Stimulated activated effector memory CD8-positive, alpha-beta T cell treated with anti-CD3 and anti-CD28 coated beads, Interleukin-12 subunit alpha, Interleukin-12 subunit beta, amount 100 ng/mL, for 72 hours (primary cell): ENCODE measurements at regions not wholly inside any gene's neighbourhood (a gene's known extent, or its start where the extent isn't known, plus 50 kb on each side); places are given as distances from the start of the nearest gene placed in this dataset.

Experiments
- ATAC-seq: fragments of 150-1000 bp; cut with Tn5 transposase; 2 replicates; pipeline ENCODE4 v1.10.0; 2021
- DNase-seq, 2 donors: peaks; one replicate each; pipeline ENCODE4 v3.0.0; 2021 to 2022; ENCODE audit warnings: low spot score in 2 of 2
- H3K27ac Mint-ChIP-seq: one replicate; pipeline ENCODE4 v1.8.0; 2022; ENCODE audit warnings: mild to moderate bottlenecking, mixed read lengths
- H3K36me3 Mint-ChIP-seq: one replicate; pipeline ENCODE4 v1.8.0; 2022; ENCODE audit warnings: mild to moderate bottlenecking, mixed read lengths
- H3K4me1 Mint-ChIP-seq: one replicate; pipeline ENCODE4 v1.8.0; 2022; ENCODE audit warnings: mixed read lengths
- H3K4me3 Mint-ChIP-seq: one replicate; pipeline ENCODE4 v1.8.0; 2022; ENCODE audit warnings: mild to moderate bottlenecking, mixed read lengths
- H3K9me3 Mint-ChIP-seq: one replicate; pipeline ENCODE4 v1.8.0; 2022; ENCODE audit warnings: mixed read lengths

DNA sequence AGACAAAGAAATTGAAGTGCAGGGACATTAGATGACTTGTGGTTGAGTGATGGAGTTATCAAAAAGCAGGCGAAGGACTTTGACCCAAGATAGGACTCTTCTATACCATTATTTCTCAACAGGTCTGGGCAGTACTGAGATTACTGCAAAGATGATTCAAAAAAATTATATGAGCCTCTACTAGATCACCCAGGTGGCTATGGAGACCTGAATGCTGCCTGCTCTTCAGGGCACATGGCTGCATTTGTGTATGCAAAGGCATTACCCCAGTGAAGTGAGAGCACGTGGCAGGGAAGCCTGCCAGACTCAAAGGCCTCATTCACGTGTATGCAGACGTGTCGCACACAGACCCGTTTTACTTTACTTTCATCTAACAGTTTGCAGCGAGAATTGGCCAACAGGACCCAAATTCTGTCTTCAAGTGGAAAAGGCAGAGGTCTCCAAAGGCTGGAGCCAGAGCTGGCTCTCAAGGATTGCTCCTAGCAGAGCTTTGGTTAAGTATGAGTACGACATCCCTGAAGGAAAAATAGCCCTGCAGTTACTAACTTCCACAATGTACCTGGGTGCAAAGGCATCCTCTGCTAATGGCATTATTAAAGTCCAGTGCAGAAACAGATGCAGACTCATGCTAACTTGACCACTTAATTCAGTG lies 113.8 kb upstream of the ARMC2 start:
- H3K4me3 Mint-ChIP-seq: no peak overlapping the region
- no peaks in the 10 kb centered on the region for H3K9me3 Mint-ChIP-seq
- DNase-seq: no peak
- no peaks in the 10 kb centered on the region for H3K36me3 Mint-ChIP-seq
- ATAC-seq: no peak
- H3K27ac Mint-ChIP-seq: no peak overlapping the region
- H3K4me1 Mint-ChIP-seq: peaks cover 13% of the 10 kb centered on the region

DNA sequence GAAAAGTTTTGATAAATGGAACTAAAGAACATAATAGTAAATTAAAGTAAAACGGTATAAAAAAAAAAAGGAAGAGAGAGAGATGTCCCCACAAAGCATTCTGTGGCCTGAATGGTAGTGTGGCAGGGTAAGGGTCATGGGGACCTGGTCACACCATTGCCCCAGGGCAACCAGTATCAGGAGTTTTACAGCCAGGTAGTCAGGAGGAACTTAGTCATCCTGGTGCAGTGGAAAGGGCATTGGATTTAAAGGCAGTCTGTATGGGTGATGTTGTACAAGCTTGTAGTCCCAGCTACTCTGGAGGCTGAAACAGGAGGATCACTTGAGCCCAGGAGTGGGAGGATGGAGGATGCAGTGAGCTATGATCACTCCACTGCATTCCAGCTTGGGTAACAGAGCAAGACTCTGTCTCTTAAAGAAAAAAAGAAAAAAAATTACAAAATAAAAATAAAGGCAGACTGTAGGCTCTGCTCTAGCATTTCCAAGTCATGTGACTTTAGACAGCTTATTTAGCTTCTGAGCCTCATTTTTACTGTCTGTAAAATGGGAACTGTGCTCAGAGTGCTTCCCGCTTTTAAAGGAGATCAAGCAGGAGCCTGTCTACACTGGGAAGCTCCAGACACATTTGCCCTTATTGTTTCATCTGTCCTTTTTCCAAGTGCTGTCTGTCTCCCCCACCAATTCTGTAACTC lies 112.8 kb upstream of the ARMC2 start:
- no peak overlapping the region for H3K4me3 Mint-ChIP-seq
- no peaks in the 10 kb centered on the region for H3K9me3 Mint-ChIP-seq
- H3K27ac Mint-ChIP-seq: no peak overlapping the region
- H3K4me1 Mint-ChIP-seq: peaks cover 13% of the 10 kb centered on the region
- DNase-seq: no peak
- no peak for ATAC-seq
- H3K36me3 Mint-ChIP-seq: no peaks in the 10 kb centered on the region

DNA sequence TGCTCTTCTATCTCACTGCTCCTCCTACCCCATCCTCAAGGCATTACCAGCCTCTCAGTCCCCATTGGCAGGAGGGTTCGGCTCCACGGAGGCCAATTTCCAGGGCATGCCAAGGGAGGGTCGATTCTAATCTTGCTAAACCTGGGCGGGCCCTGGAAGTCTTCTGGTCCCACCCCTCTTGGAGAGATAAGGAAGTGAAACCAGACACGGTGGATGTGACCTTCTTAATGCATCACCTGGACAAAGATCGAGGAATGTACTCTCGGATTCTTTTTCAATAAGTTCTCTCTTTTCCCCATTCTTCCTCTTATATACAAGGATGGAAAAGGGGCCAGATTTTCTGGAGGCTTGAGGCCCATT lies 112.2 kb upstream of the ARMC2 start:
- peaks cover 13% of the 10 kb centered on the region for H3K4me1 Mint-ChIP-seq
- ATAC-seq: no peak
- H3K27ac Mint-ChIP-seq: no peak overlapping the region
- H3K9me3 Mint-ChIP-seq: no peaks in the 10 kb centered on the region
- no peak for DNase-seq
- H3K36me3 Mint-ChIP-seq: no peaks in the 10 kb centered on the region
- no peak overlapping the region for H3K4me3 Mint-ChIP-seq

DNA sequence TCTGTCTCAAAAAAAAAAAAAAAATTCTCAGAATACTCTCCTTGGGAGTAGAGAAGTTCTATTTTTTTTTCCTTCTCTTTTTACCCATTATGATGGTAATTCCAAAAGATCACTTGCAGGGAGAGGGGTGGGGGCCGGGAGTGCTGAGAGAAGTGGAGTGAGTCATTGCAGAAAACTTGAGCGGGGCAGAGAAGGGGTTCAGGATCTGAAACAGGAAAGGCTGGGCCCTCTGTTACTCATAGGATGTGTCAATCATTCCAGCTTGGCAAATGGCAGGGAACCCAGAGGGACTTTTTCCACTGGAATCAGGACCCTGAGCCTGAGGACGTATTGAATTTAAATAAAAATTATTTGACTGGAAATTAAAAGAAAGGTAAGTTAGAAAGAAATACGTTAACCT lies 111.4 kb upstream of the ARMC2 start:
- H3K27ac Mint-ChIP-seq: no peak overlapping the region
- no peak for DNase-seq
- ATAC-seq: no peak

DNA sequence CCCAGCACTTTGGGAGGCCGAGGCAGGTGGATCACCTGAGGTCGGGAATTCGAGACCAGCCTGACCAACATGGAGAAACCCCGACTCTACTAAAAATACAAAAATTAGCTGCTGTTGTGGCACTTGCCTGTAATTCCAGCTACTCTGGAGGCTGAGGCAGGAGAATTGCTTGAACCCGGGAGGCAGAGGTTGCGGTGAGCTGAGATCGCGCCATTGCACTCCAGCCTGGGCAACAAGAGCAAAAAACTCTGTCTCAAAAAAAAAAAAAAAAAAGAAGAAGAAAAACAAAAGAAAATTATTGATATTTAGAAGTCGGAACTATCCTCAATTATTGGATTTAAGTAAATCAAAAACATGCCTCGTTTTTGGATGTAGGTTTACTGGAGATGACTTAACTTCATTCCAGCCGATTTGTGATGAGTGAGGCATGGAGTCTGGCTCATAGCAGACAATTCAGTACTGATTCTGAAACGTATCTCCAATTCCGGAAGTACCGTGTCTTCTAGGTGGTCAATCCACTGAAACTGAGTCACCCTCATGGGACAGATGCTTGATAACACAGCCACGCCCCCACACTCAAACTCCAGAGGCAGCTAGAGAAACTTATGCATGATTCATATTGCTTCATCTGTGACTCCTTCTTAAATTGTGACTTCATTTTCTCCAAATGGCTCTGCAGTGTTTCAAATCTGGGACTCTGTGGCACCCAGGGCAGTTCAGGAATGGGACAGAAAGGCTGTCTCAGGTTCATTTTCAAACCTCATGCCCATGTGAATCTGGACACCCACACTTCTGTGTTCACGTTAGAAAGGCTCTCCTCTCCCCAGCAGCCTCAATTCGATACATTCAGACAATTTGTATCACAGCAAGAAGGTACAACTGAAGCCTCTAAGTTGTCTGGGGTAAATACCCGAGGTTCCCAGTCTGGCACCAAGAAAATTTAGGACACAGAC lies 110.4 kb upstream of the ARMC2 start:
- DNase-seq: no peak
- no peak overlapping the region for H3K27ac Mint-ChIP-seq
- peak; percentile 91 for ATAC-seq
- H3K4me1 Mint-ChIP-seq: peaks cover 13% of the 10 kb centered on the region
- H3K9me3 Mint-ChIP-seq: no peaks in the 10 kb centered on the region
- no peak overlapping the region for H3K4me3 Mint-ChIP-seq
- no peaks in the 10 kb centered on the region for H3K36me3 Mint-ChIP-seq

More for the DNA sequence above, 111.4 kb upstream of the ARMC2 start:
- peaks cover 13% of the 10 kb centered on the region for H3K4me1 Mint-ChIP-seq
- no peak overlapping the region for H3K4me3 Mint-ChIP-seq
- H3K36me3 Mint-ChIP-seq: no peaks in the 10 kb centered on the region
- no peaks in the 10 kb centered on the region for H3K9me3 Mint-ChIP-seq

DNA sequence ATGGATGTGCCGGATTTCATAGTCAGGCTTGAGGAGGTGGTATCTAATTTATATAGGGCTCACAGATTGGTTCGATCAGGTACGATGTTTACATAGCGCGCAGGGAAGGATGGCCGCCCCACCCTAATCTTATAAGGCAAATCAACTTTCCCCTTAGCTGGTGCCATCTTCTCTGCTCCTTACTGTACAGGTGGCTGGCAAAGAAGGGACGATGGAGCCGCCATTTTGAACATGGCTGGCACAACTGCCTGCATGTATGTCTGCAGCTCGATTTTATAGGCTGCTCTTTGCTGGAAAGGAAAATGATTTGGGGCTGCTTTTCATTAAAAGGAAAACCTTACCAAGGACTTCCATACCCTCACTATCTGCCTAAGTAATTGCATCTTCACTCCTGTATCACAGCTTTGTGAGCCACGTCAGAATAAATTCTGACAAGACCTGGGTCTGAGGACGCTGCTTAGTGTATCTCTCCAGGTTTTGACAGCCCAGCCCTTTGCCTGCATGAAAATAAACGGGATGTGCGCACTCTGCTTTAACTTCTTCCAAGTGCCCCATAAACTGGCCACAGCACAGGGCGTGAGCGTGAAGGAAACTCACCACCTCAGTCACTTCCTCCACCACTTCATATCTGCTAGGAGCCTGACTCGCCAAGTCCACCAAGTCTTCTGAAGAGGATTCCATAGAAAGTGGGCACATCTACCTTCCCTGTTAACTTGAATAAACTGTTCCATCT lies 109.4 kb upstream of the ARMC2 start:
- ATAC-seq (no peak), DNase-seq (no peak)
- Mint-ChIP-seq H3K4me3 (no peak overlapping the region), H3K27ac (no peak overlapping the region), H3K9me3 (no peaks in the 10 kb centered on the region), H3K36me3 (no peaks in the 10 kb centered on the region), H3K4me1 (peaks cover 13% of the 10 kb centered on the region)

DNA sequence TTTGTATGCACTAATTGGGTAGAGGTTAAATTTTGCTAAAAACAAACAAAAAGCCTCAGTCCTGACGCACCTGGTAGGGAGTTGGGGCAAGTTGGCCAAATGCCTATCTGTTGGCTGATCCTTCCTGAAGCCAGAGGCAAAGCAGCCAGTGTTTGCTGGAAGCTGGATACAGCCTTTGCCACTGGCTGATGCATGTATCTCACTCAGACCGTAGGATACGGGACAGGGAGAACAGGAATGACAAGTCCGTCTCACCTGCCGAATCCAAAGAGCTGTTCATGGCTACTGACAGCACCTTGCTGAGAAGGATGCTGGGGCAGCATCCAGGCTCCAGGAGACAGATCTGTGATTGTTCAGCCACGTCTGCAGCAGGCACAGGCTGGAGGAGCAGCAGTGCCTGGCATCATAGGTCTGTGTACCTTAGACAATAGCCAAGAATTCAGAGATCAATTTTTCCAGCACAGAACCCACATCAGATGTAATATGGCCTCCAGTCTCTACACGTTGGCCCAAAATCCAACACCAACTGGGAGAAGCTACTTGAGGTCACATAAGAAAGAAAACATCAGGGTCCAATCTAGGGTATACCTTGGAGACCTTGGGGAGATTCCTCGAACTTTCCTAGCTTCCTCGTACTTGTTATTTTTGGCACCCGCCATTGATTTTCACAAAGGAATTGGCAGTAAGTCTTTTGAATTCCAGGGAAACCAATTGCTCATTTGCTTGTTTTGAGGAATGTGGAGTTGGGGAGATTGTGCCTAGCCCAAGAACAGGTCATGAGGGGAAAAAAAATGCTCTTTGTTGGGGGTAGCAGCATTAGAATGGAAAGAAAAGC lies 108.5 kb upstream of the ARMC2 start:
- Mint-ChIP-seq H3K27ac (no peak overlapping the region), H3K36me3 (no peaks in the 10 kb centered on the region), H3K9me3 (no peaks in the 10 kb centered on the region), H3K4me1 (peaks cover 13% of the 10 kb centered on the region), H3K4me3 (no peak overlapping the region)
- DNase-seq (no peak), ATAC-seq (no peak)

DNA sequence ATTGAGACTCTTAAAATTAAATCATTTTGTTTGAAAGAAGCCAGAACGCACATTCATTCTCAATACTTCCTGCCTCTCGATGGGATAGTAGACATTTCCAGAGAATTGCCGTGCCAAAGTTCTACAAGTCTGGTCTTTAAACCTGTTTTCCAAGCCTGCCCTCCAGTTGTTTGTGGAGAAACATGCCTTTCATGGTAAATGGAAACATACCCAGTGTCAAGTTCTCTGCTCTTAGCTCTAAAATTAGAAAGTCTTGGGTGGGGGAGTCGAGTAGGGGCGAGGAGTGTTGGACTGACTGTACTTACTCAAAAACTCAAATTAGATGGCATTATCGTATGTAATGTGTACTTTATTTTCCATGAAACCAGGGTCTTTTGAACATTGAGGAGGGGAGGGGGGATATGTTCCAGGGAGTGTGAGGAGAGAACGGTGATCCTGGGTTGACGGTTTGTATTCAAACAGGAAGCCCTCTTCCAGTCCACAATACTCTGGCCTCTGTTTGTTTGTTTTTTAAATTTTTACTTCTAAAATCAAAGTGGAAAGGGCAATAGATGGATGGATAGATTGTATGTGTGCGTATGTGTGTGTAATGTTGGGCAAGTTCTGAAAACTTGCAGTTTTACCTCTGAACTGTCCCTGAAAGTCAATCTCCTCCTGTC lies 106.8 kb upstream of the ARMC2 start:
- no peak overlapping the region for H3K4me3 Mint-ChIP-seq
- H3K9me3 Mint-ChIP-seq: no peaks in the 10 kb centered on the region
- H3K36me3 Mint-ChIP-seq: no peaks in the 10 kb centered on the region
- H3K4me1 Mint-ChIP-seq: peaks cover 13% of the 10 kb centered on the region
- H3K27ac Mint-ChIP-seq: no peak overlapping the region
- ATAC-seq (no peak), DNase-seq (no peak)

DNA sequence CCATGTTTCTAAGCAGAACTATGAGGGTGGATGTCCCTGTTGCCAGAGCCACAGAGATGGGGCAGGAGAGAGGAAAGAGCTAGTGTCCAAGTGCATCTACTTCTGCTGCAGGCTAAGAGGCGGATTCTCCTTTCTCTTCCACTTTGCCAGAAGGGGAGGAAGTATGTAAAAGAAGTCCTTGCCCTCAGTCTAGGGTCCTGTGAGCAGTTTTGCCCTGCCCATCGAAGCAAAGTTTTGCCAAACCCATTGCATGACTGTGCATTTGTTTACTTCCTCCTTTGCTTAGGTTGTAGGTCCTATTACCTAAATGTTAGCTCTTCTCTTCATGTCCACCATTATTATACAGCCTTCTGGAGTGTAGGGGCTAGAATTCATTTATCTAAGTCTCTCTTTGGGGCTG lies 106.2 kb upstream of the ARMC2 start:
- no peak overlapping the region for H3K4me3 Mint-ChIP-seq
- no peaks in the 10 kb centered on the region for H3K9me3 Mint-ChIP-seq
- H3K4me1 Mint-ChIP-seq: peaks cover 13% of the 10 kb centered on the region
- ATAC-seq (no peak), DNase-seq (no peak)
- H3K27ac Mint-ChIP-seq: no peak overlapping the region
- no peaks in the 10 kb centered on the region for H3K36me3 Mint-ChIP-seq

DNA sequence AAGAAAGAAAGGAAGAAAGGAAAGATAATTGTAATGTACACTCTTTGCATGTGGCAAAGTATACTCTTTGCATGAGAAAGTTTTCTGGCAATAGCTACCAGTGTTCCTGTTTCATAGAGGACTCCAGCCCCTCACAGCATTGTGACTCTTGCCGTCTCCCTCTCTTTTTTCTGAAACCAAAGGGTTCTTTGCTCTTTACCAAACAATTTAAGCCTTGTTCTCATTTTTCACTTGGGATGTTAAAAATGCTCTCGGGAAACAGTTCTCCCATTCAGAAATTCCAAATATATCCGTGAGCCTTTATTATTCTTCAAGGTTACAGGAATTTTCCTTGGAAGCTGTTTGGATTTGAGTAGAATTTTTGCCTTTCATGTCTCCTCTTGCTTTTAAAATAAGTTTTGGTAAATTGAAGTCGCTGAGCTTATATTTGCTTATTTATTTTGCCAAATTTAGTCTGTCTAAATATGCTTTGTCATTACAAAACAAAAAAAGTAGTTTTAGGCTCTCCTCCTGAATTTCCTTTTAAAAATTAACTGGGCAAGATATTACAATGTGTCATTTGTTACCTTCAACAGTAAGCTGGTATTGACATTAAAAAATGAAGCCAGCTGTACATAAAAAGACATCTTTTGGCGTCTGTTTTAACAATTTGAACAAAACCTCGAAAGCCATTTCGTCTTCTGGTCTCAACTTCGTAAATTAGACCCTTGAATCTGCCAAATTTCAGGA lies 103.8 kb upstream of the ARMC2 start:
- DNase-seq: no peak
- no peak for ATAC-seq
- Mint-ChIP-seq H3K9me3 (no peaks in the 10 kb centered on the region), H3K27ac (no peak overlapping the region), H3K4me3 (no peak overlapping the region), H3K4me1 (peaks cover 4% of the 10 kb centered on the region), H3K36me3 (no peaks in the 10 kb centered on the region)

DNA sequence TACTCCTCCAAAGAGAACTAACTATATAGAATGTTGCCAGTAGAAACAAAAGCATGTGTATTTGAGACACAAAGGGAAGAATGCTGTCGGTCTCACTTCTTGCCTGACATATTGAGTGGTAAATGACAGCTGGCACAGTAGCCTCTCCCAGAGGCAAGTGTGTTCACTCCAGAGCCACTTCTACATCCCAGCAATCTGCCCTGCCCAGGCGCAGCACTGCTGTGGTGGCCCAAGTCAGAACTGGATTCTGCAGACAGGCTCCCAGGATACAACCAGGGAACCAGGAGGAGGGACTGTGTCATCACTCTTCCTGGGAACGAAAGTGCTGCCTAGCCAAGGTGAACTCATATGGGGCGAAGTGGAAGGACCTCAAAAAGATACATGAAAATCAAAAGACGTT lies 103.2 kb upstream of the ARMC2 start:
- no peak for DNase-seq
- no peak overlapping the region for H3K4me3 Mint-ChIP-seq
- H3K4me1 Mint-ChIP-seq: peaks cover 4% of the 10 kb centered on the region
- H3K27ac Mint-ChIP-seq: no peak overlapping the region
- no peaks in the 10 kb centered on the region for H3K9me3 Mint-ChIP-seq
- no peaks in the 10 kb centered on the region for H3K36me3 Mint-ChIP-seq
- no peak for ATAC-seq

DNA sequence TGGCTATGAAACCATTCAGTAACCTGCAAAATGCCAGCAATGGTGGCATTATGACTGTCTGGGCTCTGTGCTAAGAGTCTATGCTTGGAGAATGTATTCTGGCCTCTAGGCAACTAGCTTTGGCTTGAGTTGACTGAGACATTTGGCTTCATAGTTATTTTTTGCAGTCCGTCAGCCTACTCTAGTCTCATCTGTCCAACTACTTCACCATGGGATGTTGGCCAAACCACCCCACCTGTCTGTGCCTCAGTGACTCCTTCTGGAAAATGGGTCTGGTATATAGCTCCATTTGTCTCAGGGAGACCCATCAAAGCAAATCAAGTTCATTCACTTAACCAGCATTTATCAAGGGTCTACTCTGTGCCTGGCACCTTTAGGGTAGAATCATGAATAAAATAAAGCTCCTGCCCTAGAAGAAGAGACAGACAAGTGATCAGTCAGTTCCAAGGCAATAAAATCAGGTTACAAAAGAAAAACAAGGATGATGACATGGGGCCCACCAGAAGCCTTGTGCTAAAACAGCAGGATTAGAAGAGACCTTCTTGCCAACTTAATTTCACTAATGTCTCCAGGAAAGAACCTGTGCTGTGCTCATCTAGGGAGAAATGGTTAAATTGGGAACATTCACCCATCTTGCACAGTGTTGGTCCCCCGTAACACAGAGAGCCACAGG lies 102.4 kb upstream of the ARMC2 start:
- Mint-ChIP-seq H3K4me3 (no peak overlapping the region), H3K4me1 (peaks cover 4% of the 10 kb centered on the region), H3K27ac (no peak overlapping the region), H3K9me3 (no peaks in the 10 kb centered on the region), H3K36me3 (no peaks in the 10 kb centered on the region)
- ATAC-seq (no peak), DNase-seq (no peak)

DNA sequence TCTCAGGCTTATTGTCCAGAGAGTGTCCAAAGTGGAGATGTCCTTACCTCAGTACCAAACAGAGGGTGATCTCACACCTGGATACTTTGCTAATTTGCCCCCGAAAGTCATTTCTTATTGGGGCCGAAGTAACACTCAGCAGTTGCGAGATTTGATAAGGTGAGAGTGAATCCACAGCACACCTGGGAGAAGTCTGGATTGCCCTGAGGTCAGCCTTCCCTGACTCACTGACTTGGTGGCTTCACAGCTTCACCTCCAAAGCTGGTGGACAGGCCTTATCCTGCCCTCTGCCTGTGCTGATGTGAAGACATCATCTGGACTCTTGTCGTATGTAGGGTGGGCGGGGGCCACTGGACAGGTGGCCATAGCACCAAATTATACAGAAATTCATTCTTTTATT lies 101.9 kb upstream of the ARMC2 start:
- H3K27ac Mint-ChIP-seq: no peak overlapping the region
- peaks cover 4% of the 10 kb centered on the region for H3K4me1 Mint-ChIP-seq
- DNase-seq: no peak

More for the DNA sequence above, 101.9 kb upstream of the ARMC2 start:
- H3K9me3 Mint-ChIP-seq: no peaks in the 10 kb centered on the region
- peak; percentile 54 for ATAC-seq
- H3K36me3 Mint-ChIP-seq: no peaks in the 10 kb centered on the region
- no peak overlapping the region for H3K4me3 Mint-ChIP-seq
